Kidney (tissue), 13 donors: ENCODE measurements at regions not wholly inside any gene's neighbourhood (a gene's known extent, or its start where the extent isn't known, plus 50 kb on each side); places are given as distances from the start of the nearest gene placed in this dataset.
"Not testable (repeated sequence)": the region's sequence is repeated elsewhere in the genome, so short reads cannot be mapped to it uniquely, and the experiment has no call there.

Source experiments
- DNase-seq, 5 donors: peaks; one replicate each; pipeline ENCODE4 v3.0.0-alpha.2; 2013 to 2020
- FAIRE-seq: peaks from 2 replicates; lab custom pipeline; 2012; peaks lifted over from hg19 to GRCh38; lab: Jason Lieb, UNC
- H3K27ac ChIP-seq, 2 donors: one replicate each; pipeline ENCODE4 v1.7.0; 2013; ENCODE audit warnings: low read depth in 2 of 2, low read length in 2 of 2, inconsistent platforms in 1 of 2
- H3K27me3 ChIP-seq: one replicate; pipeline ENCODE4 v1.7.1; 2013; ENCODE audit warnings: low read length, inconsistent platforms; ENCODE audit not compliant: control insufficient read depth, insufficient read depth
- H3K36me3 ChIP-seq, 3 donors: one replicate each; pipeline versions ENCODE4 v1.7.0 to v1.7.1; 2013; ENCODE audit warnings: low read length in 3 of 3, control low read depth in 1 of 3, inconsistent platforms in 1 of 3; ENCODE audit not compliant: insufficient read depth in 3 of 3, control insufficient read depth in 2 of 3
- H3K4me1 ChIP-seq, 3 donors: one replicate each; pipeline versions ENCODE4 v1.7.0 to v1.7.1; 2013; ENCODE audit warnings: low read length in 3 of 3, inconsistent platforms in 1 of 3, low read depth in 1 of 3; ENCODE audit not compliant: control insufficient read depth in 2 of 3, insufficient read depth in 2 of 3
- H3K4me3 ChIP-seq, 3 donors: one replicate each; pipeline versions ENCODE4 v1.7.0 to v1.8.1; 2013; ENCODE audit warnings: low read length in 3 of 3, control low read depth in 1 of 3, inconsistent platforms in 1 of 3
- H3K9ac ChIP-seq, 3 donors: one replicate each; pipeline versions ENCODE4 v1.7.0 to v1.7.1; 2013; ENCODE audit warnings: low read length in 3 of 3, control low read depth in 1 of 3, inconsistent platforms in 1 of 3
- H3K9me3 ChIP-seq, 3 donors: one replicate each; pipeline versions ENCODE4 v1.7.0 to v1.7.1; 2013; ENCODE audit warnings: low read length in 3 of 3, control low read depth in 1 of 3, inconsistent platforms in 1 of 3; ENCODE audit not compliant: control insufficient read depth in 2 of 3, insufficient read depth in 1 of 3
- CTCF ChIP-seq: IDR thresholded peaks from 3 replicates; pipeline ENCODE4 v1.5.1; 2012; ENCODE audit warnings: mild to moderate bottlenecking, moderate library complexity, borderline replicate concordance; ENCODE audit not compliant: insufficient read depth; ENCODE audit errors: extremely low read depth
- intact Hi-C: fragments of 100-400 bp; cut with DNase I; formaldehyde crosslinking; loops from one replicate; pipeline ENCODE4 v1.11.1; 2022
- donor health status: control.
- donor health status: control.
- donor health status: control.
- donor health status: control.
- donor health status: control.
- donor health status: DM: yes; HTN: yes; CAD: no.
- donor health status: Normal renal cell carcinoma (clear cell type).

- no peak for DNase-seq
- FAIRE-seq = no peak
- no peak overlapping the region for H3K27ac ChIP-seq
- H3K9me3 ChIP-seq = no peaks in the 10 kb centered on the region
- no peaks in the 10 kb centered on the region for H3K4me1 ChIP-seq
- no peaks in the 10 kb centered on the region for H3K27me3 ChIP-seq
- no peak for TF ChIP-seq CTCF
- intact Hi-C loops = no loop called here
- H3K9ac ChIP-seq = no peak overlapping the region
- no peak overlapping the region for H3K4me3 ChIP-seq
- H3K36me3 ChIP-seq = no peaks in the 10 kb centered on the region
Measured at GRCh38 chr11:7874056-7874455, 57.0 kb downstream of the OR10A6 start.

GRCh38 chr11:7872890-7873289, 58.2 kb downstream of the OR10A6 start:
- no peaks in the 10 kb centered on the region for H3K36me3 ChIP-seq
- no peaks in the 10 kb centered on the region for H3K27me3 ChIP-seq
- intact Hi-C loops = no loop called here
- no peak overlapping the region for H3K27ac ChIP-seq
- DNase-seq = no peak
- no peaks in the 10 kb centered on the region for H3K9me3 ChIP-seq
- H3K4me1 ChIP-seq = no peaks in the 10 kb centered on the region
- no peak for FAIRE-seq
- TF ChIP-seq CTCF = no peak
- no peak overlapping the region for H3K4me3 ChIP-seq
- no peak overlapping the region for H3K9ac ChIP-seq

DNA sequence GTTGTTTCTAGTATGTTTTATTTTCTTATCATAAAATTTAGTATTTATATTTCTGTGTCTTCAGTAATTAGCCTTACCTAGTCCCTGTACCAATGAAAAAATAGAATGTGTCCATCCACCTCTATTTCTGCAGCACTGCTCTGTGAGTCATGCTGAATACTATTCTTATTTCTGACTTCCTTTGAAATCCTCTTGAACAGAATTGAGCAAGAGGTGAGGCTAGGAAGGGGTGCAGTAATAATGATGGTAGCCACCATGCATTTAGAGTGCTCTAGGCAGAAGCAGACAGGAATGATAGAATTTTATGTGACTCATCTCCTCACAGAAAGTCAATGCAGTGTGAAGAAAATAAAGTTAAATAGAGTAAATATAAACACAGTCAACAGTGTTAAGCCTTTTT, 60.0 kb downstream of the OR10A6 start:
- no peak for FAIRE-seq
- Histone ChIP-seq H3K9ac (no peak overlapping the region), H3K4me3 (no peak overlapping the region), H3K4me1 (no peaks in the 10 kb centered on the region), H3K9me3 (no peaks in the 10 kb centered on the region), H3K27me3 (no peaks in the 10 kb centered on the region), H3K36me3 (no peaks in the 10 kb centered on the region), H3K27ac (no peak overlapping the region)
- TF ChIP-seq CTCF = no peak
- no peak for DNase-seq
- intact Hi-C loops = no loop called here

DNA sequence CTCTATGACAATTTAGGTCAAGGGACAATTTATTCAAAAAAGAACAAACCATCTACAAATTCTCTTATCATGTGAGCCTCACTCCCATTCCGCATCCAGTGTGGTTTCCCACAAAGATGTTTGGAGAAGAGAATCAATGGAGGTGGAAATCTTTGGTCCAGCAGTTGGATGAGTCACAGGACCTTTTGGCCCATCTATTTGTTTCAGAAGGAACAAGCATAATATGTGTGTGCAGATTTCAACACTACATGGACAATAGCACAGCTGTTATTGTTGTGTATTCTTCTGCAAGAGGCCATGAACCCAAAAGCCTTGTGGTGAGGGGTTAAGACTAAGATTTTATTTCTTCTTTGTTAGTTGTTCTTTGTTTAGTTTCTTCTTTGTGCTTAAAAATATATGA, 61.6 kb downstream of the OR10A6 start:
- H3K36me3 ChIP-seq = no peaks in the 10 kb centered on the region
- intact Hi-C loops = no loop called here
- no peaks in the 10 kb centered on the region for H3K4me1 ChIP-seq
- no peak overlapping the region for H3K27ac ChIP-seq
- DNase-seq = no peak
- H3K27me3 ChIP-seq = no peaks in the 10 kb centered on the region
- no peak for FAIRE-seq
- no peak overlapping the region for H3K9ac ChIP-seq
- no peaks in the 10 kb centered on the region for H3K9me3 ChIP-seq
- H3K4me3 ChIP-seq = no peak overlapping the region
- no peak for TF ChIP-seq CTCF

DNA sequence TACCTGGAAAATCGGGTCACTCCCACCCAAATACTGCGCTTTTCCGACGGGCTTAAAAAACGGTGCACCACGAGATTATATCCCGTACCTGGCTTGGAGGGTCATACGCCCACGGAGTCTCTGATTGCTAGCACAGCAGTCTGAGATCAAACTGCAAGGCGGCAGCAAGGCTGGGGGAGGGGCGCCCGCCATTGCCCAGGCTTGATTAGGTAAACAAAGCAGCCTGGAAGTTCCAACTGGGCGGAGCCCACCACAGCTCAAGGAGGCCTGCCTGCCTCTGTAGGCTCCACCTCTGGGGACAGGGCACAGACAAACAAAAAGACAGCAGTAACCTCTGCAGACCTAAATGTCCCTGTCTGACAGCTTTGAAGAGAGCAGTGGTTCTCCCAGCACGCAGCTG, 64.5 kb upstream of the OR5P2 start:
- H3K27ac ChIP-seq, H3K4me1 ChIP-seq, H3K27me3 ChIP-seq, H3K9ac ChIP-seq, DNase-seq, H3K4me3 ChIP-seq, intact Hi-C loops, H3K9me3 ChIP-seq, H3K36me3 ChIP-seq, FAIRE-seq: not testable (repeated sequence)

DNA sequence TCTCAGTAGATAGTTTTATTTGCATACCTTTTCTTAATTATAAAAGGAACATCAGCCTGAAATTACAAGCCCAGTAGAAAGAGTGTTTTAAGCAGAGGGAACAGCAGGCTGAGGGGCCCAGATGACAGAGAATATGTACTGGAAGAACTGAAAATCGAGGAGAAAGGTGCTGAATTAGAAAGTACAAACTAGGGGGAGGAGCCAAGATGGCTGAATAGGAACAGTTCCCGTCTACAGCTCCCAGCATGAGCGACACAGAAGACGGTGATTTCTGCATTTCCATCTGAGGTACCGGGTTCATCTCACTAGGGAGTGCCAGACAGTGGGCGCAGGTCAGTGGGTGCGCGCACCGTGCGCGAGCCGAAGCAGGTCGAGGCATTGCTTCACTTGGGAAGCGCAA, 64.1 kb upstream of the OR5P2 start:
- H3K9ac ChIP-seq, FAIRE-seq, H3K27ac ChIP-seq, intact Hi-C loops, H3K4me3 ChIP-seq, DNase-seq, H3K36me3 ChIP-seq, H3K27me3 ChIP-seq, H3K4me1 ChIP-seq, H3K9me3 ChIP-seq: not testable (repeated sequence)
